HCT116 (cell line): ENCODE measurements at regions not wholly inside any gene's neighbourhood (a gene's known extent, or its start where the extent isn't known, plus 50 kb on each side); places are given as distances from the start of the nearest gene placed in this dataset.

Experiments
- CTCF ChIP-seq, 3 experiments: fragments of 200-600 bp in 1 of 3; sonication (generic) in 1 of 3; IDR thresholded peaks in 2 of 3; conservative IDR thresholded peaks in 1 of 3; 2 replicates each; pipeline ENCODE4 v1.5.1; 2012 to 2017; ENCODE audit warnings: low read depth in 2 of 3, low read length in 2 of 3, antibody characterized with exemption in 1 of 3, borderline replicate concordance in 1 of 3, control low read depth in 1 of 3, mild to moderate bottlenecking in 1 of 3, mixed read lengths in 1 of 3, mixed run types in 1 of 3, moderate library complexity in 1 of 3; ENCODE audit not compliant: insufficient read depth in 1 of 3
- EZH2phosphoT487 ChIP-seq: fragments of 200-600 bp; IDR thresholded peaks from 2 replicates; pipeline ENCODE4 v1.6.1; 2018; ENCODE audit warnings: antibody characterized with exemption, borderline replicate concordance
- MAX ChIP-seq: IDR thresholded peaks from 2 replicates; pipeline ENCODE4 v1.6.1; 2012
- POLR2A ChIP-seq: IDR thresholded peaks from 2 replicates; pipeline ENCODE4 v1.7.0; 2011; ENCODE audit warnings: borderline replicate concordance; ENCODE audit not compliant: insufficient read depth, insufficient read length; ENCODE audit errors: extremely low read depth
- POLR2AphosphoS5 ChIP-seq: IDR thresholded peaks from 2 replicates; pipeline ENCODE4 v1.6.1; 2011; ENCODE audit warnings: mild to moderate bottlenecking, low read depth, low read length, moderate library complexity
- RAD21 ChIP-seq: IDR thresholded peaks from 2 replicates; pipeline ENCODE4 v1.6.1; 2012; ENCODE audit warnings: low read depth, mild to moderate bottlenecking
- SP1 ChIP-seq: IDR thresholded peaks from 2 replicates; pipeline ENCODE4 v1.6.1; 2012; ENCODE audit warnings: low read depth
- TCF7L2 ChIP-seq: IDR thresholded peaks from 2 replicates; pipeline ENCODE4 v1.7.0; 2011; ENCODE audit warnings: borderline replicate concordance, inconsistent platforms; ENCODE audit not compliant: insufficient read depth, insufficient read length; ENCODE audit errors: extremely low read depth
- ZFX ChIP-seq: fragments of 450-650 bp; IDR thresholded peaks from 2 replicates; pipeline ENCODE4 v1.6.1; 2017
- ZNF274 ChIP-seq: fragments of 200-500 bp; sonication (Bioruptor generic); IDR thresholded peaks from 2 replicates; pipeline ENCODE4 v1.6.1; 2014; ENCODE audit warnings: mild to moderate bottlenecking, low read depth, low read length, inconsistent platforms
- TF ChIP-seq, protein P1 (sequence below): IDR thresholded peaks from 2 replicates; pipeline ENCODE4 v1.6.1; 2011; ENCODE audit warnings: mild to moderate bottlenecking, low read length, moderate library complexity; ENCODE audit not compliant: insufficient replicate concordance; ENCODE audit errors: extremely low read depth

DNA sequence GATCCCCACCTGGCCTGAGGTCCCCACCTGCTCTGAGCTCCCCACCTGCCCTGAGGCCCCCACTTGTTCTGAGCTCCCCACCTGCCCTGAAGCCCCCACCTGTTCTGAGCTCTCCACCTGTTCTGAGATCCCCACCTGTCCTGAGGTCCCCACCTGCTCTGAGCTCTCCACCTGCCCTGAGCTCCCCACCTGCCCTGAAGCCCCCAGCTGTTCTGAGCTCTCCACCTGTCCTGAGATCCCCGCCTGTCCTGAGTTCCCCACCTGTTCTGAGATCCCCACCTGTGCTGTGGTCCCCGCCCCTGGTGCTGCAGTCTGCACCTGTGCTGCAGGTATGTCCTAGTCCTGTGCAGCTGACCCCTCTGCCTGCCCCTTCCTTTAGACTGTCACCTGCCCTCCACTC, 561.6 kb downstream of the TCERG1L start:
- TF ChIP-seq CTCF (IDR thresholded peaks at IDR 0.05 in 2 of 3, conservative IDR thresholded peaks at IDR 0.05 in 1 of 3; ENCODE audit: borderline replicate concordance in 1 of 3, insufficient read depth in 1 of 3, low read depth in 2 of 3, low read length in 2 of 3), result no peak
- no peak for TF ChIP-seq POLR2A
- TF ChIP-seq RAD21, result no peak
- TF ChIP-seq, protein P1, sequence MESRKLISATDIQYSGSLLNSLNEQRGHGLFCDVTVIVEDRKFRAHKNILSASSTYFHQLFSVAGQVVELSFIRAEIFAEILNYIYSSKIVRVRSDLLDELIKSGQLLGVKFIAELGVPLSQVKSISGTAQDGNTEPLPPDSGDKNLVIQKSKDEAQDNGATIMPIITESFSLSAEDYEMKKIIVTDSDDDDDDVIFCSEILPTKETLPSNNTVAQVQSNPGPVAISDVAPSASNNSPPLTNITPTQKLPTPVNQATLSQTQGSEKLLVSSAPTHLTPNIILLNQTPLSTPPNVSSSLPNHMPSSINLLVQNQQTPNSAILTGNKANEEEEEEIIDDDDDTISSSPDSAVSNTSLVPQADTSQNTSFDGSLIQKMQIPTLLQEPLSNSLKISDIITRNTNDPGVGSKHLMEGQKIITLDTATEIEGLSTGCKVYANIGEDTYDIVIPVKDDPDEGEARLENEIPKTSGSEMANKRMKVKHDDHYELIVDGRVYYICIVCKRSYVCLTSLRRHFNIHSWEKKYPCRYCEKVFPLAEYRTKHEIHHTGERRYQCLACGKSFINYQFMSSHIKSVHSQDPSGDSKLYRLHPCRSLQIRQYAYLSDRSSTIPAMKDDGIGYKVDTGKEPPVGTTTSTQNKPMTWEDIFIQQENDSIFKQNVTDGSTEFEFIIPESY, result no peak
- TF ChIP-seq TCF7L2, result no peak
- TF ChIP-seq SP1, result no peak
- TF ChIP-seq MAX, result no peak
- no peak for TF ChIP-seq ZFX
- TF ChIP-seq EZH2phosphoT487, result no peak
- TF ChIP-seq POLR2AphosphoS5, result no peak
- TF ChIP-seq ZNF274, result no peak
